LNCaP clone FGC (cell line): ENCODE measurements at regions not wholly inside any gene's neighbourhood (a gene's known extent, or its start where the extent isn't known, plus 50 kb on each side); places are given as distances from the start of the nearest gene placed in this dataset.
"Not testable (repeated sequence)": the region's sequence is repeated elsewhere in the genome, so short reads cannot be mapped to it uniquely, and the experiment has no call there.

ENCODE experiments used
- DNase-seq: peaks from one replicate; pipeline ENCODE4 v3.0.0-alpha.2; 2011; ENCODE audit warnings: low read depth
- H3K4me3 ChIP-seq: 2 replicates; pipeline ENCODE4 v1.5.1; 2011; ENCODE audit warnings: mild to moderate bottlenecking, low read depth, low read length, control low read depth
- CTCF ChIP-seq: IDR thresholded peaks from 2 replicates; pipeline ENCODE4 v1.5.1; 2012; ENCODE audit warnings: mild to moderate bottlenecking; ENCODE audit not compliant: control insufficient read depth, insufficient read depth; ENCODE audit errors: extremely low read depth

- TF ChIP-seq CTCF: no peak
- no peak overlapping the region for H3K4me3 ChIP-seq
- DNase-seq: no peak
Measured at GRCh38 chr10:15432266-15432665, 61.2 kb upstream of the FAM171A1 start.

- H3K4me3 ChIP-seq: no peak overlapping the region
- no peak for DNase-seq
- TF ChIP-seq CTCF: no peak
Measured at GRCh38 chr10:15430969-15431771, 60.1 kb upstream of the FAM171A1 start.

- DNase-seq: no peak
- H3K4me3 ChIP-seq: no peak overlapping the region
- TF ChIP-seq CTCF: no peak
Measured at GRCh38 chr10:15428681-15429080, 57.6 kb upstream of the FAM171A1 start.

- H3K4me3 ChIP-seq: no peak overlapping the region
- peak; percentile 74 for TF ChIP-seq CTCF
- peak; percentile 27 for DNase-seq
Measured at GRCh38 chr10:15427843-15428414, 56.8 kb upstream of the FAM171A1 start.

- no peak for DNase-seq
- H3K4me3 ChIP-seq: no peak overlapping the region
- no peak for TF ChIP-seq CTCF
Measured at GRCh38 chr10:15426558-15426957, 55.5 kb upstream of the FAM171A1 start.

GRCh38 chr10:15426115-15426514, 55.0 kb upstream of the FAM171A1 start:
- DNase-seq: no peak
- H3K4me3 ChIP-seq: no peak overlapping the region
- no peak for TF ChIP-seq CTCF

- DNase-seq: not testable (repeated sequence)
Measured at GRCh38 chr10:15421875-15422274, 50.8 kb upstream of the FAM171A1 start.

More at GRCh38 chr10:15421875-15422274, 50.8 kb upstream of the FAM171A1 start:
- not testable (repeated sequence) for H3K4me3 ChIP-seq
